Testis (tissue), 2 donors: ENCODE measurements at regions not wholly inside any gene's neighbourhood (a gene's known extent, or its start where the extent isn't known, plus 50 kb on each side); places are given as distances from the start of the nearest gene placed in this dataset.

Experiments used
- DNase-seq: peaks from one replicate; pipeline ENCODE4 v3.0.0-alpha.2; 2019
- H3K27ac ChIP-seq, 2 donors: fragments of 200-600 bp; sonication (generic); one replicate each; pipeline ENCODE4 v1.5.1; 2019
- H3K27me3 ChIP-seq: fragments of 200-600 bp; sonication (generic); one replicate; pipeline ENCODE4 v1.5.1; 2019
- H3K36me3 ChIP-seq: fragments of 200-600 bp; sonication (generic); one replicate; pipeline ENCODE4 v1.5.1; 2017; ENCODE audit warnings: low read depth; ENCODE audit errors: missing control alignments
- H3K4me1 ChIP-seq: fragments of 200-600 bp; sonication (generic); one replicate; pipeline ENCODE4 v1.5.1; 2019
- H3K4me3 ChIP-seq, 2 donors: fragments of 200-600 bp; sonication (generic); one replicate each; pipeline ENCODE4 v1.5.1; 2017 to 2019
- H3K9me3 ChIP-seq: fragments of 200-600 bp; sonication (generic); one replicate; pipeline ENCODE4 v1.5.1; 2017
- CTCF ChIP-seq, 3 experiments: fragments of 450-650 bp in 2 of 3; fragments of 200-600 bp in 1 of 3; sonication (generic) in 1 of 3; IDR thresholded peaks; one replicate each; pipeline ENCODE4 v1.5.1; 2016 to 2019; ENCODE audit warnings: antibody characterized with exemption in 3 of 3, mild to moderate bottlenecking in 2 of 3, moderate library complexity in 1 of 3
- POLR2A ChIP-seq: fragments of 450-650 bp; IDR thresholded peaks from one replicate; pipeline ENCODE4 v1.6.1; 2017; ENCODE audit warnings: antibody characterized with exemption, mild to moderate bottlenecking, moderate library complexity
- WGBS, 2 donors: methylation state at CpG; one replicate each; pipeline ENCODE4 v1.1.5; 2018; 5-methylcytosine and 5-hydroxymethylcytosine counted together
- intact Hi-C: fragments of 100-400 bp; cut with DNase I; formaldehyde crosslinking; loops from one replicate; pipeline ENCODE4 v1.15.1; 2023; ENCODE audit warnings: low total_unique reads

GRCh38 chr3:139758654-139759291, 81.0 kb upstream of the NMNAT3 start:
- DNase-seq: no peak
- WGBS, 2 donors: 80 to 81% methylated on average over 5 of the region's 5 CpGs
- H3K4me1 ChIP-seq: no peaks in the 10 kb centered on the region
- H3K27ac ChIP-seq: no peak overlapping the region
- TF ChIP-seq POLR2A (no peak), CTCF (IDR thresholded peaks at IDR 0.05) (no peak)
- no peaks in the 10 kb centered on the region for H3K27me3 ChIP-seq
- no peaks in the 10 kb centered on the region for H3K9me3 ChIP-seq
- intact Hi-C loops: no loop called here
- H3K36me3 ChIP-seq: no peaks in the 10 kb centered on the region
- H3K4me3 ChIP-seq: no peak overlapping the region

- no peaks in the 10 kb centered on the region for H3K9me3 ChIP-seq
- H3K27ac ChIP-seq: no peak overlapping the region
- H3K4me1 ChIP-seq: no peaks in the 10 kb centered on the region
- no peaks in the 10 kb centered on the region for H3K27me3 ChIP-seq
- no peak for DNase-seq
- H3K36me3 ChIP-seq: no peaks in the 10 kb centered on the region
- TF ChIP-seq CTCF (IDR thresholded peaks at IDR 0.05) (no peak), POLR2A (no peak)
- no peak overlapping the region for H3K4me3 ChIP-seq
- intact Hi-C loops: no loop called here
These were observed 79.8 kb upstream of the NMNAT3 start for GRCh38 chr3:139757448-139758030.

GRCh38 chr3:139756529-139757103, 78.8 kb upstream of the NMNAT3 start:
- intact Hi-C loops: no loop called here
- DNase-seq: no peak

GRCh38 chr3:139755551-139755950, 77.8 kb upstream of the NMNAT3 start:
- no peaks in the 10 kb centered on the region for H3K9me3 ChIP-seq
- no peak overlapping the region for H3K27ac ChIP-seq
- intact Hi-C loops: no loop called here
- no peaks in the 10 kb centered on the region for H3K4me1 ChIP-seq
- no peaks in the 10 kb centered on the region for H3K36me3 ChIP-seq
- TF ChIP-seq CTCF (IDR thresholded peaks at IDR 0.05) (no peak), POLR2A (no peak)
- 89 to 96% methylated on average over 3 of the region's 3 CpGs for WGBS, 2 donors
- no peak overlapping the region for H3K4me3 ChIP-seq
- no peak for DNase-seq
- H3K27me3 ChIP-seq: no peaks in the 10 kb centered on the region

More at GRCh38 chr3:139756529-139757103, 78.8 kb upstream of the NMNAT3 start:
- TF ChIP-seq CTCF (IDR thresholded peaks at IDR 0.05): no peak
- TF ChIP-seq POLR2A: no peak
- no peaks in the 10 kb centered on the region for H3K36me3 ChIP-seq
- H3K4me3 ChIP-seq: no peak overlapping the region
- no peaks in the 10 kb centered on the region for H3K27me3 ChIP-seq
- H3K9me3 ChIP-seq: no peaks in the 10 kb centered on the region
- no peak overlapping the region for H3K27ac ChIP-seq
- WGBS, 2 donors: 90 to 97% methylated on average over 3 of the region's 3 CpGs
- no peaks in the 10 kb centered on the region for H3K4me1 ChIP-seq

GRCh38 chr3:139751789-139752188, 74.0 kb upstream of the NMNAT3 start:
- TF ChIP-seq POLR2A: no peak
- TF ChIP-seq CTCF (IDR thresholded peaks at IDR 0.05): no peak
- H3K9me3 ChIP-seq: no peaks in the 10 kb centered on the region
- no peaks in the 10 kb centered on the region for H3K36me3 ChIP-seq
- H3K27ac ChIP-seq: no peak overlapping the region
- no peaks in the 10 kb centered on the region for H3K4me1 ChIP-seq
- 75 to 91% methylated on average over 2 of the region's 2 CpGs for WGBS, 2 donors
- intact Hi-C loops: no loop called here
- H3K27me3 ChIP-seq: no peaks in the 10 kb centered on the region
- DNase-seq: no peak
- no peak overlapping the region for H3K4me3 ChIP-seq
